GM18499 (cell line): ENCODE measurements at regions not wholly inside any gene's neighbourhood (a gene's known extent, or its start where the extent isn't known, plus 50 kb on each side); places are given as distances from the start of the nearest gene placed in this dataset.

Experiments used
- ATAC-seq: cut with Tn5 transposase; IDR thresholded peaks from one replicate; pipeline ENCODE4 v1.9.1; 2021; ENCODE audit warnings: moderate number of reproducible peaks; ENCODE audit not compliant: insufficient read depth, unreplicated experiment

DNA sequence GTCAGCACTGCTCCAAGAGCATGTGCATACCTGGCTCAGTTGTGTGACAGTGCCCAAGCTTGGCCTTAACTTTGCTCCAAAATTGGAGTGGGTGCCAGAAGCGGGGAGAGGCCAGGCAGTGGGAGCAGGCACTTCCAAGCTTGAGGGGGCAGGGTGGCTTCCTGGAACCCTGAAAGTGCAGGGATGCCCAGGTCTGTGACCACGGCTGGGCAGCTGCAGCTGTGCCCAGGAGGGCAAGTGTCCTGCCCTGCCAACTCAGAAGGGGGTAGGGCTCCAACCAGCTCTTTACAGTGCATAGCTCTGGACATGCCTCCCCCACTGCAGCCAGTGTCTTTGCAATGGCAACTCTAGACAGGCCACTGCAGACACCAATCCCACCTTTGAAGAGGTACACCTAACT is 478.6 kb downstream of the OTOL1 start:
- ATAC-seq: no peak

DNA sequence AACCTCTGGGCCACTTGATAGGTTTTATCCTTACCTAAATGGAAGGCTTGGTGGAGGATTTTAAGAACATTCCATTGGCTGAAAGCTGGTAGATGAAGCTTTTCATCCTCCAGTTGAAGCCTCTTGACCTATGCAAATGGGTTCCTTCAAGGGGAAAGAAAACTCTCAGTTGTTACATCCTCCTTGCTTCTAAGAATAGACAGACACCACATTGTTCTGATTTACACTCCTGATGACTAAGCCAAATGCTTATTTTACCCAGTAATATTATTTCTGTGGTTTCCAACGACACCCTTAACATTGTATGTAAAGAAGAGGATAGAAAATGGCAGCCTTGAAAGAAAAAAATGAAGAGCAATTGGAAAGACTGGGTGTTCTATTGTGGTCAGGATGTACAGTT is 480.5 kb downstream of the OTOL1 start:
- no peak for ATAC-seq

DNA sequence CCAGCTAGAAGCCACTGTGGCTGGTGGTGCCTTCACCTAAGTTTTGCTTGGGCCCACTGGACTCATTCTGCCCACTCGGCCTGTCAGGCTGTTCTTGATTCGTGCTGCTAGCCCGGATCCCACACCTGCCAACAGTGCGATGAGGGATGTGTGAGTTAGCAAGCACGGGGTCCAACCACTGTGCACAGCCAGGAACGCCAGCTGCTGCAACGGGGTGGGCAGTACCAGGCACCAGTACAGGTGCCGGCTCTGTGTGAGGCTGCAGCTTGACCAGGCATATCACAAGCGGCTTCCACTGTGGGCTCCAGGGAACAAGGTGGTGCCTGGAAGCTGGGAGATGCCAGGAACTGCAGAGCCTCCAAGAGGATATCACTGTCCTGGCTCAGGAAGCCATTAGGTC is 481.2 kb downstream of the OTOL1 start:
- no peak for ATAC-seq

DNA sequence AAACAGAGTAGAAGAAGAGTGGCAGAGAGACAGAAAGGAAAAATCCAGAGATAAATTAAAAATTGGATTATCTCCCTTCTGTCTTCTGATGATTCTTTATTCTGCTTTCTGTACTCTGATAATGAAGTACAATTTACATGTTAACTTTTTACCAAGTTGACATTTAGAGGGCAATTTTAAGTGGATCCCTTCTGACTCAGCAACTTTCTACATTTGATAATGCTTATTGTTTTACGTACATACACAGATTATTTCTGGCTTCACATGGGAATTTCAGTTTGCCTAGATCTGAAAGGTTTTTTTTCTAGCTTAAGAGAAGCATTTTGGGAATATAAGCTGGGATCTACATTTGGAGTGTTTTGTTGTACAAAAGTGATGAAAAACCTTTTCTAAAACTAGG is 491.3 kb downstream of the OTOL1 start:
- no peak for ATAC-seq

DNA sequence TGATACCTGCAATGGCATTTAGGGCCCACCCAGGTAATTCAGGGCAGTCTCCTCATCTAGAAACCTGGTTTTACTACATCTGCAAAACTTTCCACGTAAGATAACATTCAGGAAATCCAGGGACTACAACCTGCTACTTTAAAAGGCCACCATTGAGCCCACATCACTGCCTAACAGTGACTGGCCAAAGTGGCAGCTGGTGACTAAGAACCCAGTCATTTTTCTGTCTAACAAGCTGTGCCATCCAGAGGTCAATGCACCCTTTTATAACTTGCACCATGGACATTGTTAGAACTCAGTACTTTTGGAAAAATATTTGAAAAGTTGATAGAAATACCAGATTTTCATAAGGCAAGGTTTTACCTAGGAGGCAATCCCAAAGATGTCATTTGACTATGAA is 492.4 kb downstream of the OTOL1 start:
- ATAC-seq: no peak

DNA sequence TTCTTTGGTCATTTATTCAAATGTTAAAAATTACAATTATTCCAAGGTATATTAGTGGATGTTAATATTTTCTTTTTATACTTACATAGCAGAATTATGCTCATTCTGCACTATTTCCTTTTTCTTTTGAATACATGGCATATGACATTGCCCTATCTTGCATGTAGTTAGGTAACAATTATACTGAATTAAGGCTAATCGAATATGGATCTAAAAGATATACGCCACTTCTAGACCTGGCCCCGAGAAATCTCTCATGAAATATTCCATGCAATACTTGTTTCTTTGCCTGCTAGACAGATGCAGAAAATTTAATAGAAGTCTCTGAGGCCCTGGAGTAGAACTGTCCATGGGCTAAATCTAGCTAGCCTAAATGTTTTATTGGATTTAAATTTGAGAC is 493.4 kb downstream of the OTOL1 start:
- no peak for ATAC-seq

DNA sequence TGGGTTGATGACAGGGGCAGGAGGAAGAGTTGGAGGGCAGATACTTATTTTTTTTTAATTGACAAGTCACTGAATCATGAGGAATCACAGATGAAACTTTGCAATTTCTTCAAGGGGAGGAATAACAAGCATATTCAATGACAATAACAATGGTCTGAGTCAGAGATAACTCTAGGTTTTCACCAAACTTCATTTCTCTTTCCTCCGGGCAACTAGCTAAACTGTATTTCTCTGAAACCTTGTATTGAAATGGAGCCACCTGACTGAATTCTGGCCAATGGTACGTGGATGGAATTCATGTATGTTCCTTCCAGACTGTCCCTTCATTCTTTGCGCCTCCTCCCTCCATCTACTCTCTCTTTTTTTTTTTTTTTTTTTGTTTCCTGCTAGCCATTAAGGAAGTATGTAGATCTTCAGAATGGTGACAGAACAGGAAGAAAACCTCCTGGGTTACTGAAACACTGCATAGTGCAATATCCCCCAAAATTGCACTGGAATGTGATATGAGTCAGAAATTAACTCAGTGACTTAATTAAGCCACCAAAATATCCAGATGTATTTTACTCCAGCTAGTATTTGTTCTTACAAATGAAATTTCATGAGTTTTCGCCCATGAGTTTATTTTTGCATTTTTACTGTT is 495.4 kb downstream of the OTOL1 start:
- ATAC-seq: no peak

DNA sequence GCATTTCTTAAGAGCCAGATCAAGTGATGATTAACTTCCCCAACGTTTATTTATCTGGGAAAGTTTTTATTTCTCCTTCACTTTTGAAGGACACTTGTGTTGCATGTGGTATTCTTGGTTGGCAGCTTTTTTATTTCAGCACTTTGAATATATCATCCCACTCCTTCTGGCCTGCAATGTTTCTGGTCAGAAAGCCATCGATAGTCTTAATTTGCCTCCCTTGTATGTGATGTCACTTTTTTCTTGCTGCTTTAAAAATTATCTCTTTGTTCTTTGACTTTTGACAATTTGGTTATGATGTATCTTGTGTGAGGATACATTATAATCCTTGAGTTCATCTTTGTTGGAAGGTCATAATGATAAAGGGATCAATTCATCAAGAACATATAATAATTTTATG is 503.2 kb downstream of the OTOL1 start:
- ATAC-seq: no peak

DNA sequence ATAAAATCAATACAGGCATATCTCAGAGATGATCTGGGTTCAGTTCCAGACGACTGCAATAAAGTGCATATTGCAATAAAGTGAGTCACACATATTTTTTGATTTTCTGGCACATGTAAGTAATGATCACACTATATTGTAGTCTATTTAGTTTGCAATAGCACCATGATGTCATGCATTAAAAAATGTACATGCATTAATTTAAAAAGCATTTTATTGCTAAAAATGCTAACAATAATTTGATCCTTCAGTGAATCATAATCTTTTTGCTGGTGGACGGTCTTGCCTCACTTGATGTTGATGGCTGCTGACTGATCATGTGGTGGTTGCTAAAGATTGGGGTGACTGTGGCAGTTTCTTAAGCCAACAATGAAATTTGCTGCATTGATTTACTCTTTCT is 511.1 kb downstream of the OTOL1 start:
- ATAC-seq: no peak

DNA sequence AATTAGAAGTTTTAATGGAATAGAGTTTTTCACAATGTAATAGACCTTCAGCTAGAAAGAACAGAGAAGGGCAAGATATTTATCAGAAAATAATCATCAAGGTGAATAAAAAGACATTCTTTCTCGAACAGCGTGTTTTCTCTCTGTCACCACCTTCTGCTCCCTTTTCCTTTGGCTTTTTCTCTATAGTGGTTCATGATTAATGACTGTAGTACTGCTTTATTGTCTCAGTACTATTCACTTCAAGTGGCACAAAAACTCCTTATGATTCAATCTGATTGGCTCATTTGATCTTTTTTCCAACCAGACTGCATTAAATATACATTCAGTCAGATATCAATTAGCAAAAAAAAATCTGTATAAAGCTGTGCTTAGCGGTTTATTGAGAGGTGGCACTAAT is 516.0 kb downstream of the OTOL1 start:
- no peak for ATAC-seq

DNA sequence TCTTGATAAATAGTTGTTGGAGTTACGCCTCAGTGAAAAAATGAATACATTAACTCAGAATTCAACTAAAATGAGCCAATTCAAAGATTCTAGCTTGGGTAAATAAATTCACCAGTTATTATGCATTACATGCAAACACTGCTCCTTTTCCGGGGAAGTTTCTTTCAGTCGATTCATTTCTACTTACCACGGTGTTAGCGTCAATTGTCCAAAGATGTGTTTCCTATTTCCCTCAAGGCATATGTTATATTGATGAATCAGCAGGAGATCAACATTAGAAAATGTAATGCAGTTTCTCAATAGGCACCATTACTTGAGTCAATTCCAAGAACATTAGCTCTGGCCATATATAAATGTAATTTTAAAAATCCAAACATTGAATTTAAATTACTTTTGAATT is 517.7 kb downstream of the OTOL1 start:
- no peak for ATAC-seq

DNA sequence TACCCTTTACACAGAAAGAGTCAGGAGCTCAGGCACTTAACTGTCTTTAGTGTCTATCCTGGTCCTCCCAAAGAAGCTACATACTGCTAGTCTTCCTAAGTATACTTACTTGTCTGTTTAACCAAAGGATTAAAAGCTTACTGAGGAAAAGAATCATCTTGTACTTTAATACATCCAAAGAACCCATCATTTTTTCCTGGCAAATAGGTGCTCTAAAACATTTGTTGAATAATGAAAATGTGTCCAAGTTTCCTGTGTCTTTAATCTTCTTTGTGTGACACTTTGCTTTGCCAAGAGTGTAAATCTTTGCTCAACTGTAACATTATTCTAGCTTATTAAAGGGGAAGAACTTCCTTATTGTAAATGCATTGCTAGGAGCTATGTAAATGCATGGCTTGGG is 519.2 kb downstream of the OTOL1 start:
- ATAC-seq: no peak

DNA sequence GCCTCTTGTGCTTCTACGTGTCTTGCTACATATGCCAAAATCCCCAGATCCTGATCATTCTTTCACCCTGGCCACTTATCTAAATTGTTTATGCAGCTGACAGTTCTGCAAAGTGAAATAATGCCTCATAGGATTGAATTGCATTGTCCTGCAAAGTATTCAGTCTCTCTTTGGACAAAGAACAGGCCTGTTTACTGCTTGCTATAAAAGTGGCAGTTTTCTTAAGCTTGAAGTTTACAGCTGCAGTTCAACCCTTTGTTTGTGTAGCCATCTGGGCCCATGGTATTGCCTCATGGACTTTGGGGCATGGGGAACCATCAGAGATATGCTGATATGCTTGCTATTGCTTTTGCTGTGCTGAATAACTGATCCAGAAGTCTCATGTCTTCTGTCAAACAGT is 523.2 kb downstream of the OTOL1 start:
- no peak for ATAC-seq

DNA sequence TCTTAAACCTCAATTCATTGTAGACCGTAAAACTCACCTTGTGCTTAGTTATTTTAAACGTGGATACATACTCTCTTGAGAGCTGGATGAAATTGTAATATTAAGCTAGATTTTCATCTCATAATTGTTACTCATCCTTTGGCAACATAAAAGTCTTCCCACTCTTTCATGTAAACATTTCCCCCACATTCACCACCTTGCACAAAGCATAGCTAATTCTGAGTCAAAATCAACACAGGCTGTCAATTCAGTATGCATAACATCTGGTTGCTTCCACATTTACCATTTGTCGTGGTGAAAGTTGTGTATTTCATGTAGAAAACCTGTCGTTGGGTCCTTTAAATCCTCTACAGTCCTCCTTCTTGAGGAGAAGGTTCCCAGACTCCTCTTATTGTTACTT is 524.6 kb downstream of the OTOL1 start:
- no peak for ATAC-seq

DNA sequence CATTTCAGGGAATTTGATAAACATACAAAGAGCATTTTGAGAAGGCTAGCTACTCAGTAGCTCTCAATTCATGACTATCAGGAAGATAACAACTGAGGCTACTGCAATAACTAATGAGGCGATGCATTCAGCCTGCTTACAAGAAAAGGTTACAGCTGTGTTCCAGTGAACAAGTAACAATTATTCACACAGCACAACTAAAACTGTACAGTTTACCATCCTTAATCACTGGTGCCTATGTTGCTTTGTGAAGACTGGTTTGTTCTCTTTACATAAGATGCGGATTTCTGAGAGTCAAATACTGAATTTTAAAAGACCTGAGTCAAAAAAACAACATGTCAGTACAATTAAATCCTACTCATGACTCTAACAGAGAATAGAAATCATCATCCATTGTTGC is 526.3 kb downstream of the OTOL1 start:
- no peak for ATAC-seq

DNA sequence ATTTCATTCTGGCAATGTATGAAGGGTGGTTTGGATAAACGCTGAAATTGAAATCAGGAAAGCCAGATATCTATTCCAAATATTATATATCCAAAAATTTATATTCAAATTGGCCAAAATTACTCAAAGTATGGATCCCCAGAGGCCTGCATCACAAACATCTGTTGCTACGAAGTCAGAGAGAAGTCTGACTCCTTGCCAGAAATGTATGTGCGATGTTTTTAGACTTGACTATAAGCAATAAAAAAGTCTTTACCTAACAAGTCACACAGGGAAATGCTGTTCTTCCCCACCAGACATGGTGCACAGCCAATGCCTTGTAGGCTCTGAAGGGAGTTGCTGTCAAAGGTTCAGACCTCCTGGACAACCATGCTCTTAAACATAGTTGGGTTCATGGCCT is 533.1 kb downstream of the OTOL1 start:
- ATAC-seq: no peak

DNA sequence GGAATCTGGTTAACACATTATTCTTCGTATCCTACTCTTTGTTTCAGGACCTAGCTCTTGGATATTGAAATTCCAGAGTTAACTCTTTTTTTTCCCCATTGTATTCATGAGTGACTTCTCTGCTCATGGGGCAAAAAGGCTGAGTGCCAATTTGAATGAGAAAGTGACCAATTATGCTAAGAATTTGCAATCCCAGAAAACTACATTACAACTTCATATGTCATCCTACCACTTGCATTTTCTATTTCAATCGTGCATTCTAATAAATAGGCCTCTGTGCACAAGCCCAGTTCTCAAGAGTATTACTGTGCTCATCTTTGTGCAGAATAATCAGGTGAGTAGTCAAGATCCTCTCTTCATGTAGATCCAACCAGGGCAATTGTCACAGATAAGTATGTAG is 537.8 kb downstream of the OTOL1 start:
- no peak for ATAC-seq

DNA sequence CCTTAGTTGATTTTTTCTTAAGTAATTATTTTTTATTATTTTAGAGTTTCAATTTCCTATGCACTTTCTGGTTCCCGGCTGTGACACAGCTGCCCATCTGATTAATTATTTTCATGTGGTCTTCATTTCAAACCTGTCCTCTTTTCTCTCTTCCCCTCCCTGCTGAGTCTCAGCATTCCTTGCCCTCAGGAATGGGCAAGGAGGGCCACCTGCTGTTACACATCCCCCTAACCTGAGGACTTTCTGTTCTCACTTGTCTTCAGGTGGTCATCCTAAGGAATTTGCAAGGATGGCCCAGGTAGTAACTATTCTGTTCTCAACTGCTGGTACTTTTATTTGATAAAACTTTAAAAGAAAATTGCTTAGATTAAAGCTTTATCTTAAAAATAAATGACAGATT is 545.0 kb downstream of the OTOL1 start:
- ATAC-seq: no peak

DNA sequence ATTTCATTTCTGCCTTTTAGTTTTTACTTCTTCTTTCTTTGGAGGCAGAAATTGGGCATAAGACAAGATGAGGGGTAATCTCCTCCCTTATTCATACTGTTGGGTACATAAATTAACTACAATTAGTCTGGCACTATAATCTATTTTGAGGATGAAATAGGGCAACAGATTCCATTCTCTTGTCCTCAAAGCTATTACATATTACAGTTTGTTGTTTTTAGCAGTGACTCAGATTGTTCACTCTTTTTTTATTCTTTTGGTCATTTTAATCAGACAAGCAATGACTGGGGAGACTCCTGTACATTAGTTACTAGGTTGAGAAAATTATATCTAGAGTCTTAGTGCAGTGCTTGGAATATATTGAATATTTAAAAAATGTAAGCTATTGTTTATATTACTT is 556.0 kb downstream of the OTOL1 start:
- no peak for ATAC-seq

DNA sequence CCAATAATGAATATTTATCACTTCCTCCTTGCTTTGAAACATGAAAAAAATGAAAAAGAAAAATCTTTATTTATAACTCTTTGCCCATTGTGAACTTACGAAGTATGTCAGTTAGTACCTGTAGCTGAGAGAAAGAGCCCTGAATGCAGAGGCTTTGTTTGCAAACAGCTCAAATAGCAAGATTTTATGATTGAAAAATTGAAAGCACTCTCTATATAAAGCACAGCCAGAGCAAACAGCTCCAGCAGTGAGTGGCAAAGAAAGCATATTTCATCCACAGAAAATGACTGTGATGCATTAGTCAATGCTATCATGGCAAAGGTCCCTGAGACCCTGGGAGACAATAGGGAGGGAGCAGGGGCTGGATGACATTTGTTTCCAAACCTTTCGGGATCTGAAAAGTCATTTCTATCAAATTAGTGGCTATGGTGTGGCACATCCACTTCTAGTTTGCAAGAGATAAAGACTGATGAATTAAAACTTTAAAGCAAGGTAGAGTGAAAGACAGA is 576.1 kb downstream of the OTOL1 start:
- ATAC-seq: no peak

DNA sequence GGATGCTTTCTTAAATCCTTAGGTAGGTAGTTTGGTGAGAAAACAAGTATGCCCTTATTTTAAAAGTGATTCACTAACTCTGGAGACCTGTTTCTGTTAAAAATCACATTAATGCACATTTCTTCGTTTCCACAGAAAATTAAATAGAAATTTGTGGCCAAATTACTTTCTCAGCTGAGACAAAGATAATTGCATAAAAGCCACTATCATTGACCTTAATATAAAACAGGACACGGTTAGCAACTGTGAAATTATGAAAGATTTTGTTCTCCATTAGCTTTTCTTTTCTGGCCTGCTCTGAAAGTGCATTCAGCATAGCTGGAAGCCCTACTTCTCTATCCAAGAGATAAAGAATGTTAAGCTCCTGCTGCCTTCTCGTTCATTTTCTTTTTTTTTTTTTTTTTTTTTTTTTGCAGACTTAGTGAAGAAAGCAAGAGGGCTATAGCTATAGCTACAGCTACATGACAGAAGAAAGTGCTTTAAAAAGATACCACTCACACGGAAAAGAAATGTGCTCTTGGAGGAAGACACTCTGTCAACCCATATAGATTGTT is 576.9 kb downstream of the OTOL1 start:
- no peak for ATAC-seq

DNA sequence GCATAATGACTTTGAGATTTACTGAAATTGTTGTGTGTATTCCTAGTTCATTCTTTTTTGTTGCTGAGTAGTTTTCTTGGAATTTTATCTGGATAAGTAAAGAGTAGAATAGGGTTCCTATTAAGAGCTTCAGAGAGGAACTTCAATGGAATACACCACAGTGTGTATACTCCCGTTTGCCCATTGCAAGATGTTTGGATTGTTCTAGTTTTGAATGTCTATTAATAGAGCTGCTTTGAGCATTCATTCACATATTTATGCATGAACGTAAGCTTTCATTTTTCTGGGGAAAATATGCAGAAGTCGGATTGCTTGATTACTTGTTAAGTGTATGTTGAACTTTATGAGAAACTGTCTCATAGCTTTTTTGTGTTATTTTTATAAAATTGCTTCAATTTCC is 580.5 kb downstream of the OTOL1 start:
- ATAC-seq: no peak

DNA sequence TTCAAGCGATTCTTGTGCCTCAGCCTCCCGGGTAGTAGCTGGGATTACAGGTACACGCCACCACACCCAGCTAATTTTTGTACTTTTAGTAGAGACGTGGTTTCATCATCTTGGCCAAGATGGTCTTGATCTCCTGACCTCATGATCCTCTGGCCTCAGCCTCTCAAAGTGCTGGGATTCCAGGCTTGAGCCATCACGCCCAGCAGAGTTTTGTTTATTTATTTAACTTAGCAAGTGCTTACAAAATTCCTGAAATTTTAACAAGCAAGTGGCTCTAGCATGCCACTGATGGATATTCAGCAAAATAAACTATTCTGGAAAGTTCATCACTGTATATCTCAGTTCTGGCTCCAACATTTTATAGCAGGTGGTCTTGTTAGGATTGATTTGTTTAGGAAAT is 585.9 kb downstream of the OTOL1 start:
- ATAC-seq: no peak
